ENCODE measurements at regions not wholly inside any gene's neighbourhood (a gene's known extent, or its start where the extent isn't known, plus 50 kb on each side); places are given as distances from the start of the nearest gene placed in this dataset.
"Not testable (repeated sequence)": the region's sequence is repeated elsewhere in the genome, so short reads cannot be mapped to it uniquely, and the experiment has no call there.

- DNase-seq, result no peak
Measured at GRCh38 chr6:8174571-8174970, 72.2 kb upstream of the EEF1E1 start.

DNA sequence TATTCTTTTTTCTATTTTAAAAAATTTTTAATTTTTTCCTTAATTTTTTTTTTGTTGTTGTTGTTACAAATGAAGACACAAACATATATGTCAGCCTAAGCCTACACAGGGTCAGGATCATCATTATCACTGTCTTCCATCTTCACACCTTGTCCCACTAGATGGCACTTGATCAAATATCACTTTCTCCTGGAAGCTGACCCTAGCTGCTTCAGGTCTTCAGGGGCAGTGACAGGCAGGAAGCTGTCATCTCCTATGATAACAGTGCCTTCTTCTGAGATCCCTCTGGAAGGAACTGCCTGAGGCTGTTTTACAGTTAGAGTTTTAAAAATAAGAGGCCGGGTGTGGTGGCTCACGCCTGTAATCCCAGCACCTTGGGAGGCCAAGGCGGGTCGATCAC lies 70.2 kb upstream of the EEF1E1 start:
- no peak for DNase-seq

- no peak for DNase-seq
Measured at GRCh38 chr6:8170754-8171153, 68.4 kb upstream of the EEF1E1 start.

DNA sequence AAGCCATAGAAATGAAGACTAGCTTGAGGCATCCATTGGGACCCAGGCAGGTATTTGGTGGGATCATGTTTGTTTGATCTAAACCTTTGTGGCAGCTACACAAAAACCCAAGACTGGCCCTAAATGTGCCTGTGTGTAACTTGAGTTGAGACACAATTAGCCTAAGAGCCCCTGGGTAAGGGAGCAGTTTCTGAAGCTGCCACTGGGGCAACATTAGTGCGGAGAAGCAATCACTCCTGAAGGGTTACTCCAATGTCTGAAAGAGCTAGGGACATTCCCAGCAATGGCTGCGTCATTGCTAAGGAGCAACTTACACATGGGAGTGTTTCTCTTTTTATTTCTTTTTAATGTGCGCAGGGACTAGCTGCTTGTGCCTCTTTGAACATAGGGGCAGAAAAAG lies 67.9 kb upstream of the EEF1E1 start:
- DNase-seq, result no peak

GRCh38 chr6:8166156-8166555 lies 63.8 kb upstream of the EEF1E1 start:
- no peak for DNase-seq

DNA sequence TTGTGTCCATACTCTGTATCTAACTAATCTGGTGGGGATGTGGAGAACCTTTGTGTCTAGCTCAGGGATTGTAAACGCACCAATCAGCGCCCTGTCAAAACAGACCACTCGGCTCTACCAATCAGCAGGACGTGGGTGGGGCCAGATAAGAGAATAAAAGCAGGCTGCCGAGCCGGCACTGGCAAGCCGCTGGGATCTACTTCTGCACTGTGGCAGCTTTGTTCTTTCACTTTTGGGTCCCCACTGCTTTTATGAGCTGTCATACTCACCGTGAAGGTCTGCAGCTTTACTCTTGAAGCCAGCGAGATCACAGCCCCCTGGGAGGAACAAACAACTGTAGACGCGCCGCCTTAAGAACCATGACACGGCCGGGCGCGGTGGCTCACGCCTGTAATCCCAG lies 62.7 kb upstream of the EEF1E1 start:
- not testable (repeated sequence) for DNase-seq

- DNase-seq, result not testable (repeated sequence)
Measured at GRCh38 chr6:8164281-8164680, 61.9 kb upstream of the EEF1E1 start.

GRCh38 chr6:8159966-8160365 lies 57.6 kb upstream of the EEF1E1 start:
- no peak for DNase-seq

- no peak for DNase-seq
Measured at GRCh38 chr6:8157839-8158238, 55.5 kb upstream of the EEF1E1 start.

- no peak for DNase-seq
Measured at GRCh38 chr6:8155259-8156012, 53.1 kb upstream of the EEF1E1 start.

All from DMS79 treated with DMSO at 0.1 percent for 48 hours (cell line).